ENCODE measurements at regions not wholly inside any gene's neighbourhood (a gene's known extent, or its start where the extent isn't known, plus 50 kb on each side); places are given as distances from the start of the nearest gene placed in this dataset.

DNA sequence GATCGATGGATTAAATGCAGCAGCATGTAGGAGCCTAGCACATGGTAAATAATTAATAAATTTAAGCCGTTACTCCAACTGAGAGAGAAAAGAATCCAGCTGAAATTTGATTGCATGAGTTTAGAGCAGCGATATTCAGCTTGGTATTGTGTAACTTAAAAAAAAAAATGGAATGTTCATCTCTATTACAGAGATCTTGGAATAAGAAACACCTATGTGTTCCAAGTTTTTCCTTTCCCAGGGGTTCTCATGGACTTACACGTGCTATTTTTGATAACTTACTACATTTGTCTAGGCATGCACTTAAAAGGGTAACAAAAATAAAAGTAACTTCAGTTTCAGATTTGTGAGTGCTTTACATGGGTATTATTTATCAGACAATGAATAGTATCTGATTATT lies 122.8 kb downstream of the RASSF9 start:
- no peaks in the 10 kb centered on the region for H3K36me3 ChIP-seq (ENCODE audit: control insufficient read depth, insufficient read depth, low read length)
- no peak overlapping the region for H3K27ac ChIP-seq (ENCODE audit: low read depth, low read length)
- H3K9ac ChIP-seq (ENCODE audit: low read depth, low read length), result no peak overlapping the region
- H3K9me3 ChIP-seq (ENCODE audit: control insufficient read depth, insufficient read depth, low read length), result no peaks in the 10 kb centered on the region
- H3K4me3 ChIP-seq (ENCODE audit: low read depth, low read length), result no peak overlapping the region
- no peaks in the 10 kb centered on the region for H3K4me1 ChIP-seq (ENCODE audit: control insufficient read depth, insufficient read depth, low read length)
- H3K27me3 ChIP-seq (ENCODE audit: control insufficient read depth, insufficient read depth, low read length), result no peaks in the 10 kb centered on the region

DNA sequence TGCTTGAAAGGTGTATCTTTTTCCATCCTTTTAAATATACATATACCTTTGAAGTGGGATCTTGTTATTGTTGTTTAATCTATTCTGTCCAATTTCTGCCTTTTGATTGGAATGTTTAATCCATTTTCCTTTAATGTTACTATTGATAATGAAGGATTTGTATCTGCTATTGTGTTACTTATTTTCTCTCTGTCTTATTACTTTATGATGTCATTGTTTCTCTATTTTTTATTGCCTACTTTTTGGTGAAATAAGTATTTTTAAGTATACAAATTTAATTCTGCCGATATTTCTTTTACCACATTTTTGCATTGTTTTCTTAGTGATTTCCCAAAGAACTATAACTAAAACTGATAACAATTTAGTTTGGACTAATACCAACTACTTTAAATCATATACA lies 121.8 kb downstream of the RASSF9 start:
- no peak overlapping the region for H3K4me3 ChIP-seq (ENCODE audit: low read depth, low read length)
- no peak overlapping the region for H3K27ac ChIP-seq (ENCODE audit: low read depth, low read length)
- H3K9ac ChIP-seq (ENCODE audit: low read depth, low read length), result no peak overlapping the region
- H3K4me1 ChIP-seq (ENCODE audit: control insufficient read depth, insufficient read depth, low read length), result no peaks in the 10 kb centered on the region
- no peaks in the 10 kb centered on the region for H3K27me3 ChIP-seq (ENCODE audit: control insufficient read depth, insufficient read depth, low read length)
- H3K36me3 ChIP-seq (ENCODE audit: control insufficient read depth, insufficient read depth, low read length), result no peaks in the 10 kb centered on the region
- H3K9me3 ChIP-seq (ENCODE audit: control insufficient read depth, insufficient read depth, low read length), result no peaks in the 10 kb centered on the region

DNA sequence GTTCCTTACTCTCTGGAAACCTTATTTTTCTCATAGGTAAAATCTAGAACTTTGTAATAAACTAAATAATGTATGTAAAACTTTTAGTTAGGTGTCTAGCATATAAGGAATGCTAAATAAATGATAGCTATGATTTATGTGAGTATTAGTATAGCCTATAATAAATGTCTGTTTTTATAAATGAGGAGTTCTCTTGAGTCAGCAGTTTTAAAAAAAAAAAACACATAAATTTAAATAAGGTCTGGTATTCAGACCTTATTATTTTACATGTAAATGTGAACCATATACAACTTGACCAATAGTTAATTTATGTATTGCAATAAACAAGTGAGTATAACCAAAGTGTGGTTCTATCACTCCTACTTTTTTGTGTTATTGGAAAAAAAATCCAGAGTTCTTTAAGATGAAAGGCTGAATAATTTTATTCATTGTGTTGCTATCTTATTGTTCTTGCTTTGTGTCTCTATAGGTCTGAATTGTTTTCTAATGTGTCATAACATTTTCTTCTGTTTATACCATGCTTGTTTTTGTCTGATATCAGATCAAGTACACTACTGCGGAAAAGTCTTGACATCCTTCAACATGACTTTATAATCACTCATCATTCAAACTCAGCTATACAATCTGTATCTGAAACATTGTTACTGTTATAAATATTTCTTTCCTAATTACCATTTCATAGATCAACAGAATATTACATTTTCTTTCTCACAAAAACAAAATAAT lies 115.7 kb downstream of the RASSF9 start:
- Histone ChIP-seq H3K27me3 (ENCODE audit: control insufficient read depth, insufficient read depth, low read length) (no peaks in the 10 kb centered on the region), H3K4me3 (ENCODE audit: low read depth, low read length) (no peak overlapping the region), H3K27ac (ENCODE audit: low read depth, low read length) (no peak overlapping the region), H3K9ac (ENCODE audit: low read depth, low read length) (no peak overlapping the region), H3K4me1 (ENCODE audit: control insufficient read depth, insufficient read depth, low read length) (no peaks in the 10 kb centered on the region), H3K9me3 (ENCODE audit: control insufficient read depth, insufficient read depth, low read length) (no peaks in the 10 kb centered on the region), H3K36me3 (ENCODE audit: control insufficient read depth, insufficient read depth, low read length) (no peaks in the 10 kb centered on the region)

DNA sequence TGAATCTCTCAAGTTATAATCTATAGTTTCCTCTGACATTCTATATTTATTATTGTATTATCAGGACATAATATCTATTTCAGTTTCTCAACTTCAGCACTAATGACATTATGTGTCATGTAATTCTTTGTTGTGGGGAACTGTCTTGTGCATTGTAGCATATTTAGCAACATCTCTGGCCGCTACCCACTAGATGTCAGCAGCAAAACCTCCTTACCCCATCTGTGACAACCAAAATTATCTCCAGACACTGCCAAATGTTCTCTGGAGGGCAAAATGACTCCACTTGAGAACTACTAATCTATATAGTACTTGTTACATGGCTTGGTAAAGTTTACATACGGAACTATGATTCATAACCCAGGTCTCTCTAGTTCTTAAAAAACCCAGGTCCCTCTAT lies 110.2 kb downstream of the RASSF9 start:
- Histone ChIP-seq H3K4me1 (ENCODE audit: control insufficient read depth, insufficient read depth, low read length) (no peaks in the 10 kb centered on the region), H3K9me3 (ENCODE audit: control insufficient read depth, insufficient read depth, low read length) (no peaks in the 10 kb centered on the region), H3K9ac (ENCODE audit: low read depth, low read length) (no peak overlapping the region), H3K36me3 (ENCODE audit: control insufficient read depth, insufficient read depth, low read length) (no peaks in the 10 kb centered on the region), H3K4me3 (ENCODE audit: low read depth, low read length) (no peak overlapping the region), H3K27me3 (ENCODE audit: control insufficient read depth, insufficient read depth, low read length) (no peaks in the 10 kb centered on the region), H3K27ac (ENCODE audit: low read depth, low read length) (no peak overlapping the region)

DNA sequence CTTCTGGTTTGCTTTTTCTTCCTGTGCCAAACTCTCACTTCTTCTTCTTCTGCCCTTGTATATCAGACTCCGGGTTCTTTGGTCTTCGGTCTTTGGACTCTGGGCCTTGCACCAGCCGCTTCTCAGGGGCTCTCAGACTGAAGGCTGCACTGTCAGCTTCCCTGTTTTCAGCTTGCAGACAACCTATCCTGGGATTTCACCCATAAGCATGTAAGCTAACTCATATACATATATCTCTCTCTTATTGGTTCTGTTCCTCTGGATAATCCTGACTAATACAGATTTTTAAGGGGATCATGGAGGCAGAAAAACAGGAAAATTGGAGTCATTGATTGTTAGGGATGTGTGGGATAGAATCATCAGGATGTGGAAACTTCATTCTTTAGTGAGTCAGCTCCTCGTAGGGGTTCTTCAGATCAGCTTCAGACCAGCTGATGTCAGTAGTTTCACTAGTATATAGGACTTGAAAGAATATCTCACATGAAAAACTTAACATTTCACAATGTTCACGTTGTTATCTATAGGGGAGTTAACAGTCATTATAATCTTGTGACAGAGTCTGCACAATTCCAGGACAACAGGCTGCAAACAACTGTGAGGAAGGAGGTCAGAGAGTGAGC lies 102.9 kb downstream of the RASSF9 start:
- Histone ChIP-seq H3K27me3 (ENCODE audit: control insufficient read depth, insufficient read depth, low read length) (no peaks in the 10 kb centered on the region), H3K9me3 (ENCODE audit: control insufficient read depth, insufficient read depth, low read length) (no peaks in the 10 kb centered on the region), H3K4me3 (ENCODE audit: low read depth, low read length) (no peak overlapping the region), H3K27ac (ENCODE audit: low read depth, low read length) (no peak overlapping the region), H3K4me1 (ENCODE audit: control insufficient read depth, insufficient read depth, low read length) (no peaks in the 10 kb centered on the region), H3K36me3 (ENCODE audit: control insufficient read depth, insufficient read depth, low read length) (no peaks in the 10 kb centered on the region), H3K9ac (ENCODE audit: low read depth, low read length) (no peak overlapping the region)

DNA sequence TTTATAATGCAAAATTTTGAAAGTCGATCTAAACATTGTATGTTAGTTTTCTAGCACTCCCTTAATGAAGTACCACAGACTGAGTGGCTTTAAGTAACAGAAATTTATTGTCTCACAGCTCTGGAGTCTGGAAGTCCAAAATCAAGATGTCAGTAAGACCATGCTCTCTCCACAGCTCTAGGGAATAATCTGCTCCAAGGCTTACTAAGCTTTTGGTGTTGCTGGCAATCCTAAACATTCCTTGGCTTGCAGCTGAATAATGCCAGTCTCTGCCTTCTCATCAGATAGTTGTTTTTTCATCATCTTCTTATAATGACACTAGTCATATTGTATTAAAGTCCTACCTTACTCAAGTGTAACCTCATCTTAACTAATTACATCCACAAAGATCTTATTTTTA lies 102.2 kb downstream of the RASSF9 start:
- no peaks in the 10 kb centered on the region for H3K9me3 ChIP-seq (ENCODE audit: control insufficient read depth, insufficient read depth, low read length)
- no peak overlapping the region for H3K4me3 ChIP-seq (ENCODE audit: low read depth, low read length)
- no peak overlapping the region for H3K27ac ChIP-seq (ENCODE audit: low read depth, low read length)
- H3K9ac ChIP-seq (ENCODE audit: low read depth, low read length), result no peak overlapping the region
- no peaks in the 10 kb centered on the region for H3K4me1 ChIP-seq (ENCODE audit: control insufficient read depth, insufficient read depth, low read length)
- no peaks in the 10 kb centered on the region for H3K36me3 ChIP-seq (ENCODE audit: control insufficient read depth, insufficient read depth, low read length)
- no peaks in the 10 kb centered on the region for H3K27me3 ChIP-seq (ENCODE audit: control insufficient read depth, insufficient read depth, low read length)

DNA sequence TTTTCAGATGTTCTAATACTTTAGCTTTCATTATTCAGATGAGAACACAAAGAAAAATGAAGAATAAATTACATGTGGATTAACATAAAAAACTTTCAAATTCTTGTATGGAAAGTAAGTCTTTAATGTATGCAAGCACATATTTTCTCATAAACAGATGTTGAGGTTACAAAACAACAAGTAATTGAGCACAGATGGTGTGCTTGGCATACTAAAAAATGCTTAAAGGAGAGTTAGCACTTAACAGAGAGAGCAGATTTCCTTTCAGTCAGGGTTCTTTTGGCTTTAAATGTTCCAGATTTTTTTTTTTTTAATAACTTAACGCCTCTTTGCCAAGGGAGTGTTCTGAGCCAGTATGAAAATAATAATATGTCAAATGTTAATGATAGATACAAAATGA lies 96.0 kb downstream of the RASSF9 start:
- Histone ChIP-seq H3K4me3 (ENCODE audit: low read depth, low read length) (no peak overlapping the region), H3K9me3 (ENCODE audit: control insufficient read depth, insufficient read depth, low read length) (no peaks in the 10 kb centered on the region), H3K27ac (ENCODE audit: low read depth, low read length) (no peak overlapping the region), H3K4me1 (ENCODE audit: control insufficient read depth, insufficient read depth, low read length) (no peaks in the 10 kb centered on the region), H3K9ac (ENCODE audit: low read depth, low read length) (no peak overlapping the region), H3K27me3 (ENCODE audit: control insufficient read depth, insufficient read depth, low read length) (no peaks in the 10 kb centered on the region), H3K36me3 (ENCODE audit: control insufficient read depth, insufficient read depth, low read length) (no peaks in the 10 kb centered on the region)

DNA sequence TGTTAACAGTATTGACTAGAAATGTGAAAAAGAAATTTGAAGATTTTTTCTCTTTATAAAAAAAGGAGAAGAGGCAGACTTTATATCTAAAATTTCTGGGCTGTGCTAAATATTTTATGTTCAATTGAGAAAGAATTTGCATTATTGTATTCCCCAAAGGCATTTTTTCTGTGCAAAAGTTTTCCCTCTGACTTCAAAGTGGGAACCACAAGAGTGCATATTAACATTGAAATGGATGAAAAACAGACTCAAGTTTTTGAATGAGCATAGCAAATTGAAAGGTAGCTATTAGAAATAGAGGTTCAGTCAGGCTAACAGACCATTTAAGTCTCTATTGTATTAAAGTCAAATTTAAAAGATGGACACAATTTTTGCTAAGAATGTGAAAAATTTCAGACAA lies 95.2 kb downstream of the RASSF9 start:
- no peaks in the 10 kb centered on the region for H3K4me1 ChIP-seq (ENCODE audit: control insufficient read depth, insufficient read depth, low read length)
- H3K36me3 ChIP-seq (ENCODE audit: control insufficient read depth, insufficient read depth, low read length), result no peaks in the 10 kb centered on the region
- no peaks in the 10 kb centered on the region for H3K27me3 ChIP-seq (ENCODE audit: control insufficient read depth, insufficient read depth, low read length)
- no peaks in the 10 kb centered on the region for H3K9me3 ChIP-seq (ENCODE audit: control insufficient read depth, insufficient read depth, low read length)
- no peak overlapping the region for H3K9ac ChIP-seq (ENCODE audit: low read depth, low read length)
- H3K27ac ChIP-seq (ENCODE audit: low read depth, low read length), result no peak overlapping the region
- H3K4me3 ChIP-seq (ENCODE audit: low read depth, low read length), result no peak overlapping the region

DNA sequence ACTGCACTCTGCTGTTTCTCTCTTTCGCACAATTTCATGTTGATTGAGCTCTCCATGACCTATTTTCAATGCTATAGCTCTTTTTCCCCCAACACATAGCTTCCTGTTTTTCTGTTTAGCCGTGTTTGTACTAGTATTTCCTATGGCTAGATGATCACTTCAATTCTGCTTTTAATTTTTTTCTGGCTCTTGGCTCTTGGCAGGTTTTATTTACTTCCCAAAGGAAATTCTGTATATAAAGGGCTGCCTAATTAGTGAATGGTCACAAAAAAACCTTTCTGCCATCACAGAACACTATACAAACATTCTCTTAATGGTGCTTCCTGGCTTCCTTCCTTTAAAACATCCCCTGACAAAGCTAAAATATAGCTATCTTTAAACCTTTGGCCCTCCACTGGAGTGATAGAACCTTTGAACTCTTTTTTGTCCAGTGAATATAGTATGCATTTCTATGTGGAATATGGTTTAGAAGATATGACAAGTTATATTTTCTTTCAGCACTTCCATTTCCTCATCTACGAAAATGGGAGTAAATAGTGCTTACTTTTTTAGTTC lies 88.2 kb downstream of the RASSF9 start:
- no peak overlapping the region for H3K27ac ChIP-seq (ENCODE audit: low read depth, low read length)
- H3K36me3 ChIP-seq (ENCODE audit: control insufficient read depth, insufficient read depth, low read length), result no peaks in the 10 kb centered on the region
- H3K4me3 ChIP-seq (ENCODE audit: low read depth, low read length), result no peak overlapping the region
- no peak overlapping the region for H3K9ac ChIP-seq (ENCODE audit: low read depth, low read length)
- 0 out of 2 replicates have a peak, but pooled peaks cover 7% of the 10 kb centered on the region for H3K4me1 ChIP-seq (ENCODE audit: control insufficient read depth, insufficient read depth, low read length)
- H3K9me3 ChIP-seq (ENCODE audit: control insufficient read depth, insufficient read depth, low read length), result no peaks in the 10 kb centered on the region
- no peaks in the 10 kb centered on the region for H3K27me3 ChIP-seq (ENCODE audit: control insufficient read depth, insufficient read depth, low read length)
